Keratinocyte (primary cell): ENCODE measurements at regions not wholly inside any gene's neighbourhood (a gene's known extent, or its start where the extent isn't known, plus 50 kb on each side); places are given as distances from the start of the nearest gene placed in this dataset.
"Not testable (repeated sequence)": the region's sequence is repeated elsewhere in the genome, so short reads cannot be mapped to it uniquely, and the experiment has no call there.

Experiments used
- DNase-seq: peaks from one replicate; pipeline ENCODE4 v3.0.0-alpha.2; 2011; ENCODE audit warnings: low read depth, missing footprints, low spot score
- FAIRE-seq: peaks from 2 replicates; lab custom pipeline; 2011; peaks lifted over from hg19 to GRCh38; lab: Jason Lieb, UNC
- H2AFZ ChIP-seq: 2 replicates; pipeline ENCODE4 v1.6.0; 2012; ENCODE audit warnings: low read length, control low read depth, inconsistent platforms; ENCODE audit not compliant: control insufficient read depth
- H3K27ac ChIP-seq: 2 replicates; pipeline ENCODE4 v1.5.1; 2011; ENCODE audit warnings: low read length; ENCODE audit not compliant: control insufficient read depth, insufficient read depth
- H3K27me3 ChIP-seq: 3 replicates; pipeline ENCODE4 v1.6.0; 2011; ENCODE audit warnings: low read length; ENCODE audit not compliant: control insufficient read depth, insufficient read depth; ENCODE audit errors: extremely low read depth
- H3K36me3 ChIP-seq, 2 experiments: 2 replicates in 1 of 2; 3 replicates in 1 of 2; pipeline ENCODE4 v1.5.1; 2011; ENCODE audit warnings: low read length in 2 of 2, mild to moderate bottlenecking in 1 of 2; ENCODE audit not compliant: control insufficient read depth in 2 of 2, insufficient read depth in 2 of 2; ENCODE audit errors: extremely low read depth in 1 of 2
- H3K4me1 ChIP-seq: 3 replicates; pipeline ENCODE4 v1.5.1; 2011; ENCODE audit warnings: low read length; ENCODE audit not compliant: control insufficient read depth, insufficient read depth; ENCODE audit errors: extremely low read depth
- H3K4me2 ChIP-seq: 3 replicates; pipeline ENCODE4 v1.6.0; 2011; ENCODE audit warnings: low read depth, low read length; ENCODE audit not compliant: control insufficient read depth, insufficient read depth; ENCODE audit errors: extremely low read depth
- H3K4me3 ChIP-seq, 3 experiments: fragments of 200-600 bp in 1 of 3; sonication (generic) in 1 of 3; 2 replicates in 2 of 3; 3 replicates in 1 of 3; pipeline ENCODE4 v1.5.1; 2011 to 2016; ENCODE audit warnings: low read length in 3 of 3, mild to moderate bottlenecking in 3 of 3, control low read depth in 2 of 3, inconsistent platforms in 1 of 3, low read depth in 1 of 3, mixed read lengths in 1 of 3, mixed run types in 1 of 3, moderate library complexity in 1 of 3; ENCODE audit not compliant: control insufficient read depth in 2 of 3, insufficient read depth in 2 of 3; ENCODE audit errors: extremely low read depth in 1 of 3
- H3K79me2 ChIP-seq: 2 replicates; pipeline ENCODE4 v1.6.0; 2012; ENCODE audit warnings: low read length; ENCODE audit not compliant: control insufficient read depth, insufficient read depth
- H3K9ac ChIP-seq: 3 replicates; pipeline ENCODE4 v1.6.0; 2011; ENCODE audit warnings: low read length; ENCODE audit not compliant: control insufficient read depth, insufficient read depth; ENCODE audit errors: extremely low read depth
- H3K9me1 ChIP-seq: 3 replicates; pipeline ENCODE4 v1.6.0; 2011; ENCODE audit warnings: low read length; ENCODE audit not compliant: control insufficient read depth, insufficient read depth; ENCODE audit errors: extremely low read depth
- H3K9me3 ChIP-seq: 2 replicates; pipeline ENCODE4 v1.5.1; 2012; ENCODE audit warnings: low read depth, low read length; ENCODE audit not compliant: control insufficient read depth
- H4K20me1 ChIP-seq: 3 replicates; pipeline ENCODE4 v1.6.0; 2011; ENCODE audit warnings: low read length; ENCODE audit not compliant: control insufficient read depth, insufficient read depth; ENCODE audit errors: extremely low read depth
- dilution Hi-C: fragments of 300-500 bp; cut with MboI; formaldehyde crosslinking; loops from one replicate; pipeline ENCODE4 v1.7.0; 2020; ENCODE audit warnings: low sequenced_read_pairs; ENCODE audit not compliant: extremely low pct_ligation_motif_present

GRCh38 chr1:224028802-224029201 lies 85.1 kb upstream of the FBXO28 start:
- H3K27me3 ChIP-seq, dilution Hi-C loops, DNase-seq, H3K4me2 ChIP-seq, H3K27ac ChIP-seq, FAIRE-seq, H3K4me1 ChIP-seq, H4K20me1 ChIP-seq, H2AFZ ChIP-seq, H3K79me2 ChIP-seq, H3K9me3 ChIP-seq, H3K36me3 ChIP-seq, H3K9me1 ChIP-seq, H3K9ac ChIP-seq, H3K4me3 ChIP-seq: not testable (repeated sequence)

GRCh38 chr1:224023122-224023521 lies 90.8 kb upstream of the FBXO28 start:
- DNase-seq, FAIRE-seq, H3K9me1 ChIP-seq, H3K36me3 ChIP-seq, H3K4me2 ChIP-seq, H2AFZ ChIP-seq, H3K27me3 ChIP-seq, H3K79me2 ChIP-seq, dilution Hi-C loops, H4K20me1 ChIP-seq, H3K4me3 ChIP-seq, H3K4me1 ChIP-seq, H3K27ac ChIP-seq, H3K9me3 ChIP-seq, H3K9ac ChIP-seq: not testable (repeated sequence)

GRCh38 chr1:224022249-224022970 lies 91.5 kb upstream of the FBXO28 start:
- H2AFZ ChIP-seq, H4K20me1 ChIP-seq, H3K79me2 ChIP-seq, H3K4me2 ChIP-seq, dilution Hi-C loops, H3K9me3 ChIP-seq, DNase-seq, H3K27ac ChIP-seq, H3K4me1 ChIP-seq, H3K9me1 ChIP-seq, H3K27me3 ChIP-seq, H3K36me3 ChIP-seq, FAIRE-seq, H3K9ac ChIP-seq, H3K4me3 ChIP-seq: not testable (repeated sequence)

GRCh38 chr1:224019866-224020265 lies 94.0 kb upstream of the FBXO28 start:
- H3K9ac ChIP-seq, H3K79me2 ChIP-seq, FAIRE-seq, H4K20me1 ChIP-seq, H3K36me3 ChIP-seq, H3K4me1 ChIP-seq, H3K9me1 ChIP-seq, H3K4me2 ChIP-seq, H3K27ac ChIP-seq, H3K9me3 ChIP-seq, H3K27me3 ChIP-seq, H3K4me3 ChIP-seq, DNase-seq, dilution Hi-C loops, H2AFZ ChIP-seq: not testable (repeated sequence)

- peaks cover 28% of the 10 kb centered on the region for H3K9me3 ChIP-seq
- dilution Hi-C loops, H3K9me1 ChIP-seq, H3K4me1 ChIP-seq, H3K27ac ChIP-seq, H3K9ac ChIP-seq, FAIRE-seq, H3K36me3 ChIP-seq, H3K27me3 ChIP-seq, H3K79me2 ChIP-seq, H3K4me2 ChIP-seq, H2AFZ ChIP-seq, DNase-seq, H4K20me1 ChIP-seq, H3K4me3 ChIP-seq: not testable (repeated sequence)
Observed at GRCh38 chr1:224015782-224016181, 98.1 kb upstream of the FBXO28 start.
